H1 (cell line): ENCODE measurements at regions not wholly inside any gene's neighbourhood (a gene's known extent, or its start where the extent isn't known, plus 50 kb on each side); places are given as distances from the start of the nearest gene placed in this dataset.

Experiments
- CBX5 ChIP-seq: fragments of 300-800, 300-1000 bp; sonication (generic); IDR thresholded peaks from 2 replicates; pipeline ENCODE4 v1.7.1; 2016; ENCODE audit warnings: antibody characterized with exemption, low read length, low read depth
- CHD1 ChIP-seq: IDR thresholded peaks from 2 replicates; pipeline ENCODE4 v1.6.1; 2012; ENCODE audit warnings: low read depth, low read length, improper control_type of control experiment
- CHD7 ChIP-seq: fragments of 300-600 bp; sonication (generic); IDR thresholded peaks from 2 replicates; pipeline ENCODE4 v1.7.1; 2012; ENCODE audit warnings: low read length, moderate library complexity, mild to moderate bottlenecking, inconsistent platforms; ENCODE audit not compliant: insufficient replicate concordance
- EGR1 ChIP-seq: IDR thresholded peaks from 2 replicates; pipeline ENCODE4 v1.6.1; 2011; ENCODE audit warnings: low read depth, low read length, borderline replicate concordance
- GTF2F1 ChIP-seq: IDR thresholded peaks from 2 replicates; pipeline ENCODE4 v1.6.1; 2012; ENCODE audit warnings: low read depth, low read length, improper control_type of control experiment, borderline replicate concordance
- RXRA ChIP-seq: IDR thresholded peaks from 2 replicates; pipeline ENCODE4 v1.6.1; 2011; ENCODE audit warnings: low read depth, mild to moderate bottlenecking, low read length, moderate library complexity; ENCODE audit not compliant: insufficient read depth

GRCh38 chr5:51606921-51607320 is 223.7 kb downstream of the ISL1 start (continued):
- TF ChIP-seq CHD7 (no peak), RXRA (no peak), GTF2F1 (no peak), CBX5 (no peak), EGR1 (no peak), CHD1 (no peak)
